ENCODE measurements at regions not wholly inside any gene's neighbourhood (a gene's known extent, or its start where the extent isn't known, plus 50 kb on each side); places are given as distances from the start of the nearest gene placed in this dataset.
"Not testable (repeated sequence)": the region's sequence is repeated elsewhere in the genome, so short reads cannot be mapped to it uniquely, and the experiment has no call there.

DNA sequence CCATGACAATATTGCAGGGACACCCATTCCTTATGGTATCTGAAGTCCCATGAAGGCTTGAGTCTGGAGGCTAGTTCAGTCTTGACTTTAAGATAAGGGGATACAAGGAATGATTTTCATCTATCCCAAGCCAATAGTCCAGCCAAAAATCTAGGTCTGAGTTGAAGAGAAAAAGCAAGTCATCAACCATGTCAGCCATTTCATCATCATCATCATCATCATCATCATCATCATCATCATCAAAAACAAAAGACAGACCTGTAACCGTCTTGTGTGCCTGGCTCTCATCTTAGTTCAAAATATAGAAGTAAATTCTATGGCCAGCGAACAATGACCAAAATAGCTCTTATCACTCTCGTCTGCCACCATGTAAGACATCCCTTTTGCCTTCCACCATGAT lies 59.5 kb upstream of the FAM90A26 start:
- not testable (repeated sequence) for DNase-seq

DNA sequence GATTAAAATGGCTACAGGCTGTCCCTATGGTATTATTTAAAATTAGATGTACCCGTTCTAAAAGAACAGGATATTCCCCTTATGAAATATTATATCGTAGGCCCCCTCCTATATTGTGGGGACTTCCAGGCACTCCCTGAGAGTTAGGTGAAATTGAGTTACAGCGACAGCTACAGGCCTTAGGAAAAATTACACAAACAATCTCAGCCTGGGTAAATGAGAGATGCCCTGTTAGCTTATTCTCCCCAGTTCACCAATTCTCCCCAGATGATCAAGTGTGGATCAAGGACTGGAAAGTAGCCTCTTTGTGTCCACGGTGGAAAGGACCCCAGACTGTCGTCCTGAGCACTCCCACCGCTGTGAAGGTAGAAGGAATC lies 67.1 kb upstream of the FAM90A26 start:
- not testable (repeated sequence) for DNase-seq

GRCh38 chr4:9102471-9103147 lies 67.6 kb upstream of the FAM90A26 start:
- DNase-seq = not testable (repeated sequence)

- not testable (repeated sequence) for DNase-seq
These were observed 73.9 kb upstream of the FAM90A26 start for GRCh38 chr4:9096330-9096729.

DNA sequence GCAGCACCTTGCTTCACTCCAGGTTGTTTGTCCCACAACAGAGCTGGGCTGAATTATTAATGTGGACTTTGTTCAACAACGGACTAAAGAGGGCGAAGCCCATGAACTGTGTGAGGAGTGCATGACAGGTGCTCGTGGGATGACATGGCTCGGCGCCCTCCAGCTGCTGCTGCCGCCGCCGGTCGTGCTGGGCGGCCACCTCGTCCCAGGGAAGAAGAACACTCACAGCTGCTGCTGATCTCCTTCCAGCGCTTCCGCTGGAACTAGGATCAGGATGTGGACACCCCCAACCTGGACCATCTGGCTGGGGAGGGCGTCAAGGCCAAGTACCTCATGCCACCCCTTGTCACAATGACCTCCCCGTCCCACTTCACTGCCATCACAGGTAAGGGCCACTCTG lies 91.4 kb upstream of the FAM90A26 start:
- not testable (repeated sequence) for DNase-seq

DNA sequence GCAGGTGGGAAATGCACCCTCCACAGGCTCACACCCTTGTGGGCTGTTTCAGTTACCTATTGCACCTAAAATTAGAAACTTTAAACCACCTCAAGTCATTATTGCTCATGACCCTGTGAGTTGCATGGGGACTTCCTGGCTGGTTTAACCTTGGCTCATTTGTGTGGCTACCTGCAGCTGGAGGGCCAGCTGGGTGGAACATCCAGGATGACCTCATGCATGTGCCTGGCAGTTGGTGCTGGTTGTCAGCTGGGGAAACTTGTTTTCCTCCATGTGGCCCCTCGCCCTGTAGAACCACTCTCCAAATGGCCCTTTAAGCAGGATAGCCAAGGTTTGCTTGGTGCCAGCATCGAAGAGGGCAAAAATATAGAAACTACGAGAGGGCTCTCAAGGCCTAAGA lies 93.2 kb upstream of the FAM90A26 start:
- not testable (repeated sequence) for DNase-seq

GRCh38 chr4:9076486-9076885 lies 93.7 kb upstream of the FAM90A26 start:
- not testable (repeated sequence) for DNase-seq

GRCh38 chr4:9073371-9073770 lies 96.8 kb upstream of the FAM90A26 start:
- DNase-seq = not testable (repeated sequence)

DNA sequence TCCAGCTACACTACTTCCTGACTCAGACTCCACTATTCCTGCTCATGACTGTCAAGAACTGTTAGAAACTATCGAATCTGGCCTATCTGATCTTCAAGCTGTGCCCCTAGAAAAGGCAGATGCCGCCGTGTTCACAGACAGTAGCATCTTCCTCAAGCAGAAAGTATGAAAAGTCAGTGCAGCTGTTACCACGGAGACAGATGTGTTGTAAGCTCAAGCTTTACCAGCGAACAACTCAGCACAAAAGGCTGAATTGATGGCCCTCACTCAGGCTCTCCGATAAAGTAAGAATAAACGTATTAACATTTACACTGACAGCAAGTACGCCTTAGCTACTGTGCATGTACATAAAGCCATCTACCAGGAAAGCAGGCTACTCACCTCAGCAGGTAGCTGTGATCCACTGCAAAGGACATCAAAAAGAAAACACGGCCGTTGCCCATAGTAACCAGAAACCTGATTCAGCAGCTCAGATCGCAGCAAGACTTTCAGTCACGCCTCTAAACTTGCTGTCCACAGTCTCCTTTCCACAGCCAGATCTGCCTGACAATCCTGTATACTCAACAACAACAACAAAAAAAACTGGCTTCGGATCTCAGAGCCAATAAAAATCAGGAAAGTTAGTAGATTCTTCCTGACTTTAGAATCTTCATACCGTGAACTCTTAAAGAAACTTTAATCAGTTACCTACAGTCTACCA lies 97.5 kb upstream of the FAM90A26 start:
- not testable (repeated sequence) for DNase-seq

GRCh38 chr4:9067923-9068322 lies 102.3 kb upstream of the FAM90A26 start:
- DNase-seq = not testable (repeated sequence)

DNA sequence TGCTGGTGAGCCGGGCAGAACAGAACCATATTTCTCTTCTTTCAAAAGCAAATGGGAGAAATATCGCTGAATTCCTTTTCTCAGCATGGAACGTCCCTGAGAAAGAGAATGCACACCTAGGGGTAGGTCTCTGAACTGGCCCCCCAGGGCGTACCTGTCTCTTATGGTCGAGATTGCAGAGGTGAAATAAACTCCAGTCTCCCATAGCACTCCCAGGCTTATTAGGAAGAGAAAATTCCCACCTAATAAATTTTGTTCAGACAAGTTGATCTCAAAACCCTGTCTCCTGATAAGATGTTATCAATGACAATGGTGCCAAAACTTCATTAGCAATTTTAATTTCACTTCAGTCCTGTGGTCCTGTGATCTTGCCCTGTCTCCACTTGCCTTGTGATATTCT lies 106.6 kb upstream of the FAM90A26 start:
- not testable (repeated sequence) for DNase-seq

- DNase-seq = not testable (repeated sequence)
These were observed 145.3 kb upstream of the FAM90A26 start for GRCh38 chr4:9024866-9025265.

GRCh38 chr4:9009792-9010191 lies 138.2 kb upstream of the HMX1 start:
- DNase-seq = not testable (repeated sequence)

- DNase-seq = not testable (repeated sequence)
These were observed 136.8 kb upstream of the HMX1 start for GRCh38 chr4:9008407-9008806.

- not testable (repeated sequence) for DNase-seq
These were observed 129.5 kb upstream of the HMX1 start for GRCh38 chr4:9001153-9001552.

DNA sequence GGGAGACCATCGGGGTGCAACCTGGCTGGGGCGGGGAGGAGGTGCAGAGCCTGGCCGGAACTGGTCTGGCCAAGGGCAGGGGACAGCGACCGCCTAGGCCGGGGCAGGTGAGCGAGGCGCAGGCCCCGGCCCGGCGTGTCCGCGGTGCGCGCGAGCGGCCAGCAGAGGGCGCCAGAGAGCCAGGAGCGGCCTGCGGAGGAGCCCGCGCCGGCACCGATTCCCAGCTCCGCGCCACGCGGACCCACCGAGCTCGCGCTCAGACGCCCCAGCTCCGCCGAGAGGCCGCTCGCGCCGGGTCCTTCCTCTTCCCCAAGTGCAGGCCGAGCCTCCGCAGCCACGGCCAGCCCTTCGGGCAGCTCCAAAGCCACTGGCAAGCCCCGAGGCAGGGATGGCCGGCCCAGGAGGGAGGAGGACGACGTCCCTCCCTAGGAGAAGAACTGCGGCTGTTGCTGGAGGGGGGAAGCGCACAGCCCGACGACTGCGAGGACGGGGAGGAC lies 128.9 kb upstream of the HMX1 start:
- DNase-seq = peak; percentile 57

- DNase-seq = not testable (repeated sequence)
These were observed 121.3 kb upstream of the HMX1 start for GRCh38 chr4:8992981-8993380.

- not testable (repeated sequence) for DNase-seq
These were observed 119.8 kb upstream of the HMX1 start for GRCh38 chr4:8991449-8991848.

DNA sequence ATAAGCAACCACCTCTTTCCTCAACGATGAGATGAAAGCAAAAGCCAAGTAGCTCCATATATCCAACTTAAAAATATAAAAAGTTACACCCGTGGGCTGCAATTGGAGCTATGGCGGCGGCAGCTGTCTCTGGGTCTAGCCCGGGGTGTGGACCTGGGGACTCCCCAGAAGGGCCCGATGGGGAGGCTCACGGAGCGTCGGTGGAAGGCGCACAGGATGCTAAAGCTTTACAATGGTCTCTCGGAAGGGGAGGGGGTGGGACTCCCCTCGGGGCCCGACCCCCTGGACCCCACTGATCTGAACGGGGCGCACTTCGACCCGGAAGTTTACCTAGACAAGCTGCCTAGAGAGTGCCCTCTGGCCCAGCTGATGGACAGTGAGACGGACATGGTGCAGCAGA lies 118.7 kb upstream of the HMX1 start:
- DNase-seq = not testable (repeated sequence)

DNA sequence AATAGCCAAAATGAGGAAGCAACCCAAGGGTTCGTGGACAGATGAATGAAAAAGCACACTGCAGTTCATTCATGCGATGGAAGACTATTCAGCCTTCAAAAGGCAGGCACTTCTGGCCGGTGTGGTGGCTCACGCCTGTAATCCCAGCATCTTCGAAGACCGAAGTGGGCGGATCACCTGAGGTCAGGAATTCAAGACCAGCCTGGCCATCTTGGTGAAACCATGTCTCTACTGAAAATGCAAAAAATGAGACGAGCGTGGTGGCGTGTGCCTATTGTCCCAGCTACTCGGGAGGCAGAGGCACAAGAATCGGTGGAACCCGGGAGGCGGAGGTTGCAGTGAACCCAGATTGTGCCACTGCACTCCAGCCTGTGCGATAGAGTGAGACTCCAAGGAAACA lies 114.1 kb upstream of the HMX1 start:
- DNase-seq = not testable (repeated sequence)

DNA sequence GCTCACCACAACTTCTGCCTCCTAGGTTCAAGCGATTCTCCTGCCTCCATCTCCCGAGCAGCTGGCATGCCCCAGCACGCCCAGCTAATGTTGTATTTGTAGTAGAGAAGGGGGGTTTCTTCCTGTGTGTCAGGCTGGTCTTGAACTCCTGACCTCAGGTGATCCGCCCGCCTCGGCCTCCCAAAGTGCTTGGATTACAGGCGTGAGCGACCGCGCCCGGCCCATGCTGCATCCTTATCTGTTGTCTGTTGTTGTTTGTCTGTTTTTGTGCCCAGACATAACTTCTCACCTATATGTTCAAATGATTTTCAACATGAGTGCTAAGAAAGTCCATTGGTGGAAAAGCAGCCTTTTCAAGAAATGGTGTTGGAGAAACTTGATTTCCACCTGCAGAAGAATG lies 113.0 kb upstream of the HMX1 start:
- not testable (repeated sequence) for DNase-seq

DNA sequence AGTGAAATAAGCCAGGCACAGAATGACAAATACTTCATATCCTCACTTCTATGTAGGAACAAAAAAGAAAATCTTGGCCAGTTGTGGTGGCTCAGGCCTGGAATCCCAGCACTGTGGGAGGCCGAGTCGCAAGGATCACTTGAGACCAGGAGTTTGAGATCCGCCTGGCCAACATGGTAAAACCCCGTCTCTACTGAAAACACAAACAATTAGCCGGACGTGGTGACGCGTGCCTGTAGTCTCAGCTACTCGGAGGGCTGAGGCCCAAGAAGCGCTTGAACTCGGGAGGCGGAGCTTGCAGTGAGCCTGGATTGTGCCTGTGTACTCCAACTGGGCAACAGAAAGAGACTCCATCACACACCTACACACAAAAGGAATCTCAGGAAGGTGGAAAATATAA lies 112.3 kb upstream of the HMX1 start:
- DNase-seq = not testable (repeated sequence)

- not testable (repeated sequence) for DNase-seq
These were observed 105.0 kb upstream of the HMX1 start for GRCh38 chr4:8976466-8977128.

DNA sequence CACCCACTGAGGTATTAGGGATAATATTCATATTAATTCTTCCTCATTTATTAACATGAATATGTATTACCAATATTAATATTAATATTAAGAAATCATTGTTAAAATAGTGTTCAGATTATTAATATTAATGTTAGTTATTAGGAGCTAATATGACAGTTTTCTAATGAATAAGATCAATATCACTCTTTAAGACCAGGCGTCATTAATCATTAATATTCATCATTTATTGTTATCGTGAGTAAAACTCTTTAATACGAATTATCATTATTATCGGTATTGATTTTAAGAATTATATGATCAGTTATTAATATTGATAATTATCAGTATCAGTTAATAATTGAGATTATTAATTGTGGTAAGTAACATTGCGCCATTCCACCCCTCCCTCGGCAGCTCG lies 101.0 kb upstream of the HMX1 start:
- DNase-seq = not testable (repeated sequence)

Measured in activated naive CD4-positive, alpha-beta T cell treated with Interleukin-2 at 50 U/mL for 16 hours (primary cell).